CD4-positive, alpha-beta T cell treated with Interleukin-17A for 4 hours (primary cell): ENCODE measurements at regions not wholly inside any gene's neighbourhood (a gene's known extent, or its start where the extent isn't known, plus 50 kb on each side); places are given as distances from the start of the nearest gene placed in this dataset.
"Not testable (repeated sequence)": the region's sequence is repeated elsewhere in the genome, so short reads cannot be mapped to it uniquely, and the experiment has no call there.

Experiments used
- DNase-seq: peaks from one replicate; pipeline ENCODE4 v3.0.0-alpha.2; 2020; ENCODE audit warnings: mixed read lengths

- DNase-seq: no peak
Measured at GRCh38 chr9:81424431-81424830, 264.9 kb downstream of the TLE1 start.

GRCh38 chr9:81423589-81424326 lies 265.6 kb downstream of the TLE1 start:
- DNase-seq: no peak

GRCh38 chr9:81421090-81421489 lies 268.3 kb downstream of the TLE1 start:
- not testable (repeated sequence) for DNase-seq

- no peak for DNase-seq
Measured at GRCh38 chr9:81420024-81420423, 269.3 kb downstream of the TLE1 start.

GRCh38 chr9:81417941-81418340 lies 271.4 kb downstream of the TLE1 start:
- DNase-seq: no peak

- DNase-seq: no peak
Measured at GRCh38 chr9:81417299-81417675, 272.1 kb downstream of the TLE1 start.

- DNase-seq: no peak
Measured at GRCh38 chr9:81416476-81417298, 272.7 kb downstream of the TLE1 start.

GRCh38 chr9:81414836-81415235 lies 274.5 kb downstream of the TLE1 start:
- no peak for DNase-seq

GRCh38 chr9:81411961-81412360 lies 277.4 kb downstream of the TLE1 start:
- no peak for DNase-seq

GRCh38 chr9:81410201-81410600 lies 279.1 kb downstream of the TLE1 start:
- DNase-seq: no peak

- no peak for DNase-seq
Measured at GRCh38 chr9:81408951-81409350, 280.4 kb downstream of the TLE1 start.

GRCh38 chr9:81404931-81405598 lies 284.3 kb downstream of the TLE1 start:
- DNase-seq: no peak

GRCh38 chr9:81397481-81398381 lies 291.6 kb downstream of the TLE1 start:
- DNase-seq: no peak

- DNase-seq: no peak
Measured at GRCh38 chr9:81396528-81396927, 292.8 kb downstream of the TLE1 start.

GRCh38 chr9:81395676-81396054 lies 293.7 kb downstream of the TLE1 start:
- DNase-seq: no peak

GRCh38 chr9:81394881-81395675 lies 294.3 kb downstream of the TLE1 start:
- DNase-seq: no peak

GRCh38 chr9:81393985-81394811 lies 295.1 kb downstream of the TLE1 start:
- no peak for DNase-seq

- no peak for DNase-seq
Measured at GRCh38 chr9:81391457-81391825, 297.9 kb downstream of the TLE1 start.

GRCh38 chr9:81390792-81391456 lies 298.4 kb downstream of the TLE1 start:
- DNase-seq: no peak

- DNase-seq: no peak
Measured at GRCh38 chr9:81389569-81389993, 299.8 kb downstream of the TLE1 start.
